ENCODE measurements at regions not wholly inside any gene's neighbourhood (a gene's known extent, or its start where the extent isn't known, plus 50 kb on each side); places are given as distances from the start of the nearest gene placed in this dataset.
A peak's percentile ranks its signal among the peaks of the same experiment; 100 is the strongest.
"Not testable (repeated sequence)": the region's sequence is repeated elsewhere in the genome, so short reads cannot be mapped to it uniquely, and the experiment has no call there.

GRCh38 chr16:59701963-59702930, 968.1 kb upstream of the GOT2 start:
- DNase-seq (ENCODE audit: low read depth) = no peak

- no peak for DNase-seq (ENCODE audit: low read depth)
Measured at GRCh38 chr16:59699786-59700185, 965.7 kb upstream of the GOT2 start.

- DNase-seq (ENCODE audit: low read depth) = peak; percentile 70
Measured at GRCh38 chr16:59698346-59699020, 964.4 kb upstream of the GOT2 start.

- peak; percentile 24 for DNase-seq (ENCODE audit: low read depth)
Measured at GRCh38 chr16:59697761-59698160, 963.6 kb upstream of the GOT2 start.

GRCh38 chr16:59697236-59697635, 963.1 kb upstream of the GOT2 start:
- DNase-seq (ENCODE audit: low read depth) = no peak

GRCh38 chr16:59696495-59696894, 962.4 kb upstream of the GOT2 start:
- no peak for DNase-seq (ENCODE audit: low read depth)

- DNase-seq (ENCODE audit: low read depth) = no peak
Measured at GRCh38 chr16:59690216-59690615, 956.1 kb upstream of the GOT2 start.

GRCh38 chr16:59688006-59688405, 953.9 kb upstream of the GOT2 start:
- DNase-seq (ENCODE audit: low read depth) = no peak

GRCh38 chr16:59686405-59686804, 952.3 kb upstream of the GOT2 start:
- DNase-seq (ENCODE audit: low read depth) = no peak

GRCh38 chr16:59684911-59685310, 950.8 kb upstream of the GOT2 start:
- DNase-seq (ENCODE audit: low read depth) = peak; percentile 24

GRCh38 chr16:59683709-59684108, 949.6 kb upstream of the GOT2 start:
- no peak for DNase-seq (ENCODE audit: low read depth)

GRCh38 chr16:59665618-59666220, 931.6 kb upstream of the GOT2 start:
- DNase-seq (ENCODE audit: low read depth) = no peak

- no peak for DNase-seq (ENCODE audit: low read depth)
Measured at GRCh38 chr16:59658572-59658971, 924.5 kb upstream of the GOT2 start.

GRCh38 chr16:59655031-59655430, 920.9 kb upstream of the GOT2 start:
- DNase-seq (ENCODE audit: low read depth) = no peak

GRCh38 chr16:59654455-59654854, 920.3 kb upstream of the GOT2 start:
- DNase-seq (ENCODE audit: low read depth) = no peak

- no peak for DNase-seq (ENCODE audit: low read depth)
Measured at GRCh38 chr16:59651662-59652061, 917.5 kb upstream of the GOT2 start.

GRCh38 chr16:59645194-59645593, 911.1 kb upstream of the GOT2 start:
- DNase-seq (ENCODE audit: low read depth) = no peak

GRCh38 chr16:59635674-59636073, 901.6 kb upstream of the GOT2 start:
- peak; percentile 85 for DNase-seq (ENCODE audit: low read depth)

- DNase-seq (ENCODE audit: low read depth) = peak; percentile 22
Measured at GRCh38 chr16:59634951-59635350, 900.8 kb upstream of the GOT2 start.

- DNase-seq (ENCODE audit: low read depth) = peak; percentile 74
Measured at GRCh38 chr16:59634004-59634579, 900.0 kb upstream of the GOT2 start.

GRCh38 chr16:59632276-59632855, 898.2 kb upstream of the GOT2 start:
- DNase-seq (ENCODE audit: low read depth) = peak; percentile 95

- not testable (repeated sequence) for DNase-seq (ENCODE audit: low read depth)
Measured at GRCh38 chr16:59624381-59624780, 890.3 kb upstream of the GOT2 start.
